NB4 (cell line): ENCODE measurements at regions not wholly inside any gene's neighbourhood (a gene's known extent, or its start where the extent isn't known, plus 50 kb on each side); places are given as distances from the start of the nearest gene placed in this dataset.
A peak's percentile ranks its signal among the peaks of the same experiment; 100 is the strongest.

Experiments
- DNase-seq: peaks from one replicate; pipeline ENCODE4 v3.0.0; 2010; ENCODE audit warnings: low read depth
- H3K4me3 ChIP-seq: one replicate; pipeline ENCODE4 v1.5.1; 2011; ENCODE audit warnings: mild to moderate bottlenecking, low read depth, low read length, moderate library complexity
- MYC ChIP-seq: IDR thresholded peaks from 2 replicates; pipeline ENCODE4 v1.6.1; 2011; ENCODE audit warnings: low read depth, low read length
- POLR2A ChIP-seq: IDR thresholded peaks from 2 replicates; pipeline ENCODE4 v1.6.1; 2011; ENCODE audit warnings: mild to moderate bottlenecking; ENCODE audit not compliant: insufficient read length; ENCODE audit errors: extremely low read depth
- TF ChIP-seq, protein P1 (sequence below): IDR thresholded peaks from one replicate; pipeline ENCODE4 v1.5.1; 2012; ENCODE audit warnings: low read depth, low read length
- TF ChIP-seq, protein P2 (sequence below): IDR thresholded peaks from 2 replicates; pipeline ENCODE4 v1.6.1; 2011; ENCODE audit warnings: low read depth, low read length

DNA sequence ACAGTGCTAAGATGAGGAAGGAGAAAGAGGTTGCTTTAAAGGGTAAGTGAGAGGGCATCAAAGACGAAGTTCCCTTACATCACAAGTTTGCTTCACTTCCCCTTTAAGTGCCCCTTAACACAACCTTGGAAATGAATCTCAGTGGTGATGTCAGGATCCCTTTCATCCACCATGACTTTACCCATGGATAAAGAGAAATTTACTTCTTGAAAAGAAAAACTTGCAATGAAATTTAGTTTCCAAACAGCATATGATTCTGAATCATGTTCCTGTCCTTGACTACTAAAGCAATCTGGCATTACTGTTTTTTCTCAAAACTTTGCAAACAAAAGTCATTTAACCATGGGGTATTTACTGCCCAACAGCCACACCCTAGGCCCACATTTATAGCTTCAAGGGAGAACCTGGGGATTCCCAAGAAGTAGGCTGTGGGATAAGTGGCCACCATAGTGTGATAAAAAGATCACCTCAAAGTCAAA, 135.9 kb downstream of the ITGB8 start:
- no peak for TF ChIP-seq POLR2A
- TF ChIP-seq, protein P1, sequence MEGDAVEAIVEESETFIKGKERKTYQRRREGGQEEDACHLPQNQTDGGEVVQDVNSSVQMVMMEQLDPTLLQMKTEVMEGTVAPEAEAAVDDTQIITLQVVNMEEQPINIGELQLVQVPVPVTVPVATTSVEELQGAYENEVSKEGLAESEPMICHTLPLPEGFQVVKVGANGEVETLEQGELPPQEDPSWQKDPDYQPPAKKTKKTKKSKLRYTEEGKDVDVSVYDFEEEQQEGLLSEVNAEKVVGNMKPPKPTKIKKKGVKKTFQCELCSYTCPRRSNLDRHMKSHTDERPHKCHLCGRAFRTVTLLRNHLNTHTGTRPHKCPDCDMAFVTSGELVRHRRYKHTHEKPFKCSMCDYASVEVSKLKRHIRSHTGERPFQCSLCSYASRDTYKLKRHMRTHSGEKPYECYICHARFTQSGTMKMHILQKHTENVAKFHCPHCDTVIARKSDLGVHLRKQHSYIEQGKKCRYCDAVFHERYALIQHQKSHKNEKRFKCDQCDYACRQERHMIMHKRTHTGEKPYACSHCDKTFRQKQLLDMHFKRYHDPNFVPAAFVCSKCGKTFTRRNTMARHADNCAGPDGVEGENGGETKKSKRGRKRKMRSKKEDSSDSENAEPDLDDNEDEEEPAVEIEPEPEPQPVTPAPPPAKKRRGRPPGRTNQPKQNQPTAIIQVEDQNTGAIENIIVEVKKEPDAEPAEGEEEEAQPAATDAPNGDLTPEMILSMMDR, result no peak
- TF ChIP-seq, protein P2, sequence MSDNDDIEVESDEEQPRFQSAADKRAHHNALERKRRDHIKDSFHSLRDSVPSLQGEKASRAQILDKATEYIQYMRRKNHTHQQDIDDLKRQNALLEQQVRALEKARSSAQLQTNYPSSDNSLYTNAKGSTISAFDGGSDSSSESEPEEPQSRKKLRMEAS, result no peak
- TF ChIP-seq MYC, result no peak
- H3K4me3 ChIP-seq, result no peak overlapping the region
- DNase-seq, result peak; percentile 14

DNA sequence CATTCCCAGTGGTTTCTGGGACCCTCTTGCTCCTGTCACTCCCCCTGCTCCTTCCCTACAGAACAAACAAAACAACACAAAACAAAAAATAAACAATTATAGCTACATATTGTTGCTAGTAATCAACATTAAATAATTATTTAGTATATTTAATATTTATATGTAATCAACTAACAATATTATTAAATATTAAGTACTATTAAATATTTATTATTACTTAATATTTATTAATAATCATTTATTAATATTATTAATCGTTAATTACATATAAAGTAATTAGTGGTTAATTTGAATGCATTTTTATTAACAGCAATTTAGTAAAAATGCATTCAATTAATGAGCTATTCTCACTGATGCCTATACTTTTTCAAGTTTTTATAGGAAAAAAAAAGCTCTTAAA, 139.4 kb downstream of the ITGB8 start:
- TF ChIP-seq POLR2A (no peak), MYC (no peak)
- TF ChIP-seq, protein P2, result no peak
- TF ChIP-seq, protein P1, result no peak
- no peak for DNase-seq
- H3K4me3 ChIP-seq, result no peak overlapping the region

DNA sequence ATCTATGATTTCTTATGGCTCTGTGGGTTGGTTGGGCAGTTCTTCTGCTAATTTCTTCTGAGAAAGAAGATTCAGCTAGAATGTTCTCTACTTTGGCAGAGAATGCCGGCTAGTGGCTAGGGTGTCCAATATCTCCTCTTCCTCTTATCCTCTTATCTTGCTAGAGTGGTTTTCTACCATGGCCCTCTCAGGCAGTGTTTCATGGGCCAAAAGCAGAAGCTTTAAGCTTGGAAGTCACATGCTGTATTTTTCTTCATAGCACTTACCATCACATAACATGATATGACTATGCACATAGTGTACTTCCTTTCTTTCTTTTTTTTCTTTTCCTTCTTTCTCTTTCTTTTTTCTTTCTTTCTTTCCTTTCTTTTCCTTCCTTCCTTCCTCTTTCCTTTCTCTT, 140.0 kb downstream of the ITGB8 start:
- TF ChIP-seq, protein P1, result no peak
- TF ChIP-seq POLR2A, result no peak
- no peak for TF ChIP-seq MYC
- TF ChIP-seq, protein P2, result no peak
- peak; percentile 27 for DNase-seq
- no peak overlapping the region for H3K4me3 ChIP-seq

DNA sequence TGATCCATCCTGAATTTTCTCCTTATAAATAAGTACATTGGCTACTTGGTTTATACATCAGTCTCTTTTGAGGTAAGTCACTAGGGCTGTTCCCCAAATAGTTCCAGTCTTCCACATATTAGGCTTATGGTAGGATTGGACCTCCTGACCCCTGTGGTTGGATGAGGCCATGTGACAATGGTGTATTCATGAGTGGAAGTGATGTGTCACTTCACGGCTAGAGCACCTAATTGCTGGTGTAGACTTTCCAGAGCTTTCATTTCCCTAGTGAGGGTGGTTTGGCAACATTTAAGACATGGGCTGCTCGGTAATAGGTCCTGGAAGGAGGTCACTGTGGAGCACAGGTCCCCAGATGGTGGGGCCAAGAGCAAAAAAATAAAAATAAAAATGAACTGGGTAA, 141.2 kb upstream of the ABCB5 start:
- TF ChIP-seq MYC (no peak), POLR2A (no peak)
- TF ChIP-seq, protein P1, result no peak
- TF ChIP-seq, protein P2, result no peak
- no peak overlapping the region for H3K4me3 ChIP-seq
- DNase-seq, result no peak

DNA sequence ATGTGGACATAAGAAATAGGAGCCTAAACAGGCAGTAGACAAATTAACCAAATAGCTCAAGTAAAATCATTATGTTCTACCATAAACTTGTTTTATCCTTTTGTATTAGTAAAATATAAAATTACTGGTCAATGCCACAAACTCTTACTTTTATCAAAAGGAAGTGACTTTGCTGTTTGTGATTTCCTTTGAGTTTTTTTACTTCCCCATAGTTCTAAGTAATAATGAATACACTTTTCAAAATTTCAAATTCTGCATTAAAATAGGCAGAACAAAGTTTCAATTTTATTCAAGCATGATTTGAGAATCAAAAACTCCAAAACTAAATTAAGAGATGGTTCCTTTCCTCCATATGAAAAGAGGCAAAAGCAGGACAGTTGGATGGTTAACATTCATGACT, 139.7 kb upstream of the ABCB5 start:
- DNase-seq, result no peak

More for the DNA sequence above, 139.7 kb upstream of the ABCB5 start:
- TF ChIP-seq, protein P1, result no peak
- TF ChIP-seq POLR2A (no peak), MYC (no peak)
- TF ChIP-seq, protein P2, result no peak
- no peak overlapping the region for H3K4me3 ChIP-seq
